OCI-LY3 (cell line): ENCODE measurements at regions not wholly inside any gene's neighbourhood (a gene's known extent, or its start where the extent isn't known, plus 50 kb on each side); places are given as distances from the start of the nearest gene placed in this dataset.

Source experiments
- H2AFZ ChIP-seq: fragments of 200-600, 300-600 bp; shearing (Covaris generic); 2 replicates; pipeline ENCODE4 v1.6.0; 2014; ENCODE audit warnings: antibody characterized with exemption, low read depth, low read length
- H3K27ac ChIP-seq: fragments of 200-600, 300-600 bp; sonication (generic); 2 replicates; pipeline ENCODE4 v1.5.1; 2014; ENCODE audit warnings: mild to moderate bottlenecking, low read length, moderate library complexity, mixed read lengths
- H3K27me3 ChIP-seq: fragments of 200-600, 300-600 bp; sonication (generic); 2 replicates; pipeline ENCODE4 v1.6.1; 2014; ENCODE audit warnings: low read depth, low read length, mixed read lengths
- H3K36me3 ChIP-seq: fragments of 200-600, 300-600 bp; sonication (generic); replicated peaks from 2 replicates; pipeline ENCODE3; 2014; ENCODE audit warnings: low read depth, low read length, mixed read lengths
- H3K4me1 ChIP-seq: fragments of 300-600, 200-600 bp; sonication (generic); 2 replicates; pipeline ENCODE4 v1.6.1; 2014; ENCODE audit warnings: low read length, mixed read lengths
- H3K4me2 ChIP-seq: fragments of 200-600, 300-600 bp; sonication (generic); 2 replicates; pipeline ENCODE4 v1.6.1; 2014; ENCODE audit warnings: low read length, mixed read lengths
- H3K4me3 ChIP-seq: fragments of 300-600, 200-600 bp; sonication (generic); 2 replicates; pipeline ENCODE4 v1.5.1; 2014; ENCODE audit warnings: antibody characterized with exemption, mild to moderate bottlenecking, low read length, moderate library complexity
- H3K79me2 ChIP-seq: fragments of 300-600, 200-600 bp; shearing (Covaris generic); 2 replicates; pipeline ENCODE4 v1.6.1; 2014; ENCODE audit warnings: mild to moderate bottlenecking, low read length, mixed read lengths
- H3K9ac ChIP-seq: fragments of 300-600, 200-600 bp; shearing (Covaris generic); 2 replicates; pipeline ENCODE4 v1.6.0; 2014; ENCODE audit warnings: mild to moderate bottlenecking, low read length, moderate library complexity
- H3K9me3 ChIP-seq: fragments of 200-600, 300-600 bp; shearing (Covaris generic); 2 replicates; pipeline ENCODE4 v1.6.1; 2014; ENCODE audit warnings: low read length, mixed read lengths; ENCODE audit not compliant: insufficient read depth
- H4K20me1 ChIP-seq: fragments of 200-600, 300-600 bp; sonication (generic); 2 replicates; pipeline ENCODE4 v1.6.1; 2016; ENCODE audit warnings: low read length, mixed read lengths; ENCODE audit not compliant: insufficient read depth
- EZH2phosphoT487 ChIP-seq: fragments of 200-600 bp; shearing (Covaris generic); IDR thresholded peaks from 2 replicates; pipeline ENCODE4 v1.6.1; 2018; ENCODE audit warnings: antibody characterized with exemption, mixed run types, low read depth
- TF ChIP-seq, protein P1 (sequence below): fragments of 200-600, 300-600 bp; sonication (generic); IDR thresholded peaks from 2 replicates; pipeline ENCODE4 v1.5.1; 2014; ENCODE audit warnings: antibody characterized with exemption, low read length, low read depth

DNA sequence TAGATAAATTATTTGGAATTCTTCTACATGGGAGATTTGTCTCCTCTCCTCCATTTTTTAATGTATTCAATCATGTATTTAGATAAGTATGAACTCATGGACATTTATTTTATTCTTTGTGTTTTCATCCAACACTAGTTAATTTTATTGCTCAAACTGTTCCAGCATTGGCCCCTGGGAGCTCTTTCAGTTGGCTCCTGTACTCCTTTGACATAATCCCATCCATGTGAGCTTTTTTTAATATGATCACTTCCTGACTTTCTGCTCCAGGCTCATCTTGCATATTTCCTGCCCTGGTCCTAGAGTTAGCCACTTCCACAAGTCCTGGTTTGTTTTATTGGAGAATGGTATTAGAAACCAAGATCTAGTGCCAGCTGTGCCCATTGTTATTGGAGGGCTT lies 419.0 kb upstream of the CDH11 start:
- Histone ChIP-seq H3K9ac (no peak overlapping the region), H3K36me3 (no peaks in the 10 kb centered on the region), H3K9me3 (no peaks in the 10 kb centered on the region)

DNA sequence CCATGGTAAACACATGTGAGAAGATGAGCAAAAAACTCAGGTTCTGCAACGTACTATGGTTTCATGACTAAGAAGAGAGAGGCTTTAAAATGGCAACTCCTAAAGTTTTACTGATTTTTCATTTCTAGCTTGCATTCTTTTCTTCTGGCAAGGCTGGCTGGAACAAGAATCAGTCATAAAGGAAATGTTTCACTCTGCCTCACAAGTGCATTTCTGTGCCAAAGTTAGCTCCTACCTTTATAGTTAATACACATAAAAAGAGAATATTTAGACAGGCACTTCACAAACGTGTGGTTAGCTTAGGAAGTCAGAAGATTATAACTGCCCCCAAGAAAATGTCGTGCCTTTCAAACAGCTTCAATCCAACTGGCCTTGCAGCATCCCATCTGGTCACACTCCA lies 417.1 kb upstream of the CDH11 start:
- no peaks in the 10 kb centered on the region for H3K4me1 ChIP-seq
- no peak overlapping the region for H3K9ac ChIP-seq
- no peaks in the 10 kb centered on the region for H3K9me3 ChIP-seq
- no peak overlapping the region for H2AFZ ChIP-seq
- no peaks in the 10 kb centered on the region for H3K79me2 ChIP-seq
- no peaks in the 10 kb centered on the region for H3K27me3 ChIP-seq
- no peak overlapping the region for H3K4me2 ChIP-seq
- H3K36me3 ChIP-seq: no peaks in the 10 kb centered on the region
- H3K4me3 ChIP-seq: no peak overlapping the region
- TF ChIP-seq, protein P1, sequence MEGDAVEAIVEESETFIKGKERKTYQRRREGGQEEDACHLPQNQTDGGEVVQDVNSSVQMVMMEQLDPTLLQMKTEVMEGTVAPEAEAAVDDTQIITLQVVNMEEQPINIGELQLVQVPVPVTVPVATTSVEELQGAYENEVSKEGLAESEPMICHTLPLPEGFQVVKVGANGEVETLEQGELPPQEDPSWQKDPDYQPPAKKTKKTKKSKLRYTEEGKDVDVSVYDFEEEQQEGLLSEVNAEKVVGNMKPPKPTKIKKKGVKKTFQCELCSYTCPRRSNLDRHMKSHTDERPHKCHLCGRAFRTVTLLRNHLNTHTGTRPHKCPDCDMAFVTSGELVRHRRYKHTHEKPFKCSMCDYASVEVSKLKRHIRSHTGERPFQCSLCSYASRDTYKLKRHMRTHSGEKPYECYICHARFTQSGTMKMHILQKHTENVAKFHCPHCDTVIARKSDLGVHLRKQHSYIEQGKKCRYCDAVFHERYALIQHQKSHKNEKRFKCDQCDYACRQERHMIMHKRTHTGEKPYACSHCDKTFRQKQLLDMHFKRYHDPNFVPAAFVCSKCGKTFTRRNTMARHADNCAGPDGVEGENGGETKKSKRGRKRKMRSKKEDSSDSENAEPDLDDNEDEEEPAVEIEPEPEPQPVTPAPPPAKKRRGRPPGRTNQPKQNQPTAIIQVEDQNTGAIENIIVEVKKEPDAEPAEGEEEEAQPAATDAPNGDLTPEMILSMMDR: no peak
- no peak for TF ChIP-seq EZH2phosphoT487
- H3K27ac ChIP-seq: no peak overlapping the region
- H4K20me1 ChIP-seq: no peaks in the 10 kb centered on the region

More for the DNA sequence above, 419.0 kb upstream of the CDH11 start:
- H3K27ac ChIP-seq: no peak overlapping the region
- no peak overlapping the region for H3K4me3 ChIP-seq
- H4K20me1 ChIP-seq: no peaks in the 10 kb centered on the region
- no peak for TF ChIP-seq EZH2phosphoT487
- TF ChIP-seq, protein P1: no peak
- no peak overlapping the region for H2AFZ ChIP-seq
- H3K79me2 ChIP-seq: no peaks in the 10 kb centered on the region
- H3K4me2 ChIP-seq: no peak overlapping the region
- no peaks in the 10 kb centered on the region for H3K4me1 ChIP-seq
- H3K27me3 ChIP-seq: no peaks in the 10 kb centered on the region

- H3K4me3 ChIP-seq: no peak overlapping the region
- H3K27me3 ChIP-seq: no peaks in the 10 kb centered on the region
- no peak overlapping the region for H3K4me2 ChIP-seq
- no peak overlapping the region for H3K27ac ChIP-seq
- H4K20me1 ChIP-seq: no peaks in the 10 kb centered on the region
- no peak overlapping the region for H3K9ac ChIP-seq
- no peaks in the 10 kb centered on the region for H3K36me3 ChIP-seq
- TF ChIP-seq, protein P1: no peak
- TF ChIP-seq EZH2phosphoT487: no peak
- no peak overlapping the region for H2AFZ ChIP-seq
- H3K9me3 ChIP-seq: no peaks in the 10 kb centered on the region
- H3K4me1 ChIP-seq: no peaks in the 10 kb centered on the region
- no peaks in the 10 kb centered on the region for H3K79me2 ChIP-seq
Observed at GRCh38 chr16:65537336-65537735, 415.5 kb upstream of the CDH11 start.

DNA sequence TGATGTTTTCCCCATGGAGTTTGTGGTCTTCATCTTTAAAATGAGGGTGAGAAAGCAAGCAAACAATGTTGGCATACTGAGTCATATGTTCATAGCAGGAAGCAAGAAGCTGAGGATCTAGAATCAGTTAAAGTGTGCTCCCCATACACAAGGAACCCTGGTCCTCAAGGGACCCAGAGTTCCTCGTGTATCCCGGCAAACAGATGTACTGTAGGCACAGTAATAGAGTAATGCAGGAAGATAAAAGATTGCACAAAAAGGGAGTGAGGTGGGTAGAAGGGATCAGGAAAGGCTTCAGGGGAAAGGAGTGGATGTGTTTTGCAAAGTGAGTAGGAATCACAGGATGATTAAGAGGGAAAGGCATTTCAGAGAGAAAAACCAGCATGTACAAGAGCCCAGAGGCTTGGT lies 412.3 kb upstream of the CDH11 start:
- Histone ChIP-seq H3K36me3 (no peaks in the 10 kb centered on the region), H4K20me1 (no peaks in the 10 kb centered on the region), H3K9me3 (no peaks in the 10 kb centered on the region), H3K4me2 (no peak overlapping the region), H3K79me2 (no peaks in the 10 kb centered on the region), H2AFZ (no peak overlapping the region), H3K27me3 (no peaks in the 10 kb centered on the region), H3K4me3 (no peak overlapping the region), H3K9ac (no peak overlapping the region), H3K4me1 (no peaks in the 10 kb centered on the region), H3K27ac (no peak overlapping the region)
- no peak for TF ChIP-seq EZH2phosphoT487
- TF ChIP-seq, protein P1: no peak
